GM12873 (cell line): ENCODE measurements at regions not wholly inside any gene's neighbourhood (a gene's known extent, or its start where the extent isn't known, plus 50 kb on each side); places are given as distances from the start of the nearest gene placed in this dataset.

Experiments
- TF ChIP-seq, protein P1 (sequence below): IDR thresholded peaks from 2 replicates; pipeline ENCODE4 v1.5.1; 2012; ENCODE audit warnings: low read depth, mild to moderate bottlenecking, moderate library complexity, low read length, control low read depth; ENCODE audit not compliant: insufficient read depth; ENCODE audit errors: missing control alignments

DNA sequence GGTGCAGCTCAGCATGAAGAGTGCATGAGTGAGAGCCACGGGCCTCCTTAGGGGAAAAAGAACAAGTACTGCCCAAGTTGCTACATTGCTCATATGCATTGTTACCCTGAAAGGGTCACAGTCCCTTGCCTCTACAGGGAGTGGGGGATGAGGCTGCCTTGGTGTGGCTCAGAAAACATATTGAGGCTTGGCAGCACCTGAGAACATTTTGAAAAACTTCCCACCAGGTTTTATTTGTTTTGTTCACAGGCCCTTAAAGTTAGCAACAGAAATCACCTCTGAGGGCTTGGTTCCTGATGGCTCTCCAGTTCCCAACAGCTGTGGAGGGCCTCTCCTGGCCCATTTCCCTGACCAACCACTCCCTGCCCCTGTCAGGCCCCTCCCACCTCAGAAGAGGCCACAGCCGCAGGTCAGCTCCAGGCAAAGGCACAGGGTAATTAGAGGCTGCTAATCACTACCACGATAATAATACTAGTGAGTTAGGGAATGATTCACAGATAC lies 90.7 kb upstream of the ADRA1B start:
- TF ChIP-seq, protein P1, sequence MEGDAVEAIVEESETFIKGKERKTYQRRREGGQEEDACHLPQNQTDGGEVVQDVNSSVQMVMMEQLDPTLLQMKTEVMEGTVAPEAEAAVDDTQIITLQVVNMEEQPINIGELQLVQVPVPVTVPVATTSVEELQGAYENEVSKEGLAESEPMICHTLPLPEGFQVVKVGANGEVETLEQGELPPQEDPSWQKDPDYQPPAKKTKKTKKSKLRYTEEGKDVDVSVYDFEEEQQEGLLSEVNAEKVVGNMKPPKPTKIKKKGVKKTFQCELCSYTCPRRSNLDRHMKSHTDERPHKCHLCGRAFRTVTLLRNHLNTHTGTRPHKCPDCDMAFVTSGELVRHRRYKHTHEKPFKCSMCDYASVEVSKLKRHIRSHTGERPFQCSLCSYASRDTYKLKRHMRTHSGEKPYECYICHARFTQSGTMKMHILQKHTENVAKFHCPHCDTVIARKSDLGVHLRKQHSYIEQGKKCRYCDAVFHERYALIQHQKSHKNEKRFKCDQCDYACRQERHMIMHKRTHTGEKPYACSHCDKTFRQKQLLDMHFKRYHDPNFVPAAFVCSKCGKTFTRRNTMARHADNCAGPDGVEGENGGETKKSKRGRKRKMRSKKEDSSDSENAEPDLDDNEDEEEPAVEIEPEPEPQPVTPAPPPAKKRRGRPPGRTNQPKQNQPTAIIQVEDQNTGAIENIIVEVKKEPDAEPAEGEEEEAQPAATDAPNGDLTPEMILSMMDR: no peak

DNA sequence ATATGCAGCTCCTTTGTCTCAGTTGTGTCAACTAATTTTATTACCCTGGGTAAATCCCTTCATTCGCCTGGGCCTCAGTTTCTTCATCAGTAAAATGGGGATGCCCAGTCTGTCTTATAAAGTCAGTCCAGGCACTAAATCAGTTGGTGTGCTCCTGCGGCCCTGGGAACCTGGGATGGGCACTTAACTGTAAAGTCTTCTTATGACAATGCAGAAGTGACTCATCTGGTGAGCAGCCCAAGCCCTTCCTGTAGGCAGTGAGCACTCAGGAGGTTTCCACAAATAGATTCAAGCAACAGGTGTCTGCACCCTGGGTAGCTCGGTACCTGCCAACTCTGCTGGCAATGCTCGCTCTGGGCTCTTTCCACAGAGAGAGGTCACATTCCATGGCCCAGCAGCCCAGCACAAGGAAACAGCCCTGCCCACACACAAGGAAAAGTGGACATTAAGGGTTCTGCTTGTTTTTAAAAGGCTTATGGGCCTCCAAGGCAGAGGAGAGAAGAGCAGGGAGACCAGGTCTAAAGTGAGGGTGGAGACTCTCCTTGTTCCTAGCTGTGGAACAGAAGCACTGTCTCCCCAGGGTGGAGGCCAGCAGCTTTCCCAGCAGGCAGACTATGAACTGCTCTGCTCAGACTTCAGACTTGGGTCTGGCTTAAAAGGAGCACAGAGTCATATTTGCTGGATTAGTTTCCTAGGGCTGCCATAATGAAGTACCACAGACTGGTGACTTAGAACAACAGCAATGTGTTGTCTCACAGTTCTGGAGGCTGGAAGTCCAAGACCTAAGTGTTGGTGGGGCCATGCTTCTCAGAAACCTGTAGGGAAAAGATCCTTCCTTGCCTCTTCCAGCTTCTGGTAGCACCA lies 89.7 kb upstream of the ADRA1B start:
- TF ChIP-seq, protein P1: no peak

- TF ChIP-seq, protein P1: no peak
These were observed 88.4 kb upstream of the ADRA1B start for GRCh38 chr5:159827861-159828260.

- TF ChIP-seq, protein P1: no peak
These were observed 84.2 kb upstream of the ADRA1B start for GRCh38 chr5:159832073-159832472.

GRCh38 chr5:159833088-159833487 lies 83.2 kb upstream of the ADRA1B start:
- TF ChIP-seq, protein P1: no peak

GRCh38 chr5:159833846-159834245 lies 82.4 kb upstream of the ADRA1B start:
- TF ChIP-seq, protein P1: no peak

GRCh38 chr5:159835548-159835947 lies 80.7 kb upstream of the ADRA1B start:
- TF ChIP-seq, protein P1: no peak
